Activated CD4-positive, alpha-beta T cell treated with anti-CD3 and anti-CD28 coated beads, Interleukin-2, Interleukin-4, amounts not matched to agents 100 ng/mL and 50 ng/mL, durations not matched to agents 16 hours and 8 hours (primary cell): ENCODE measurements at regions not wholly inside any gene's neighbourhood (a gene's known extent, or its start where the extent isn't known, plus 50 kb on each side); places are given as distances from the start of the nearest gene placed in this dataset.

Source experiments
- DNase-seq: peaks from one replicate; pipeline ENCODE4 v3.0.0-alpha.2; 2020; ENCODE audit warnings: low spot score

GRCh38 chr7:31398815-31399214 lies 58.3 kb upstream of the NEUROD6 start:
- no peak for DNase-seq

- no peak for DNase-seq
These were observed 66.7 kb upstream of the NEUROD6 start for GRCh38 chr7:31407178-31407676.

GRCh38 chr7:31408140-31408729 lies 67.7 kb upstream of the NEUROD6 start:
- no peak for DNase-seq

- no peak for DNase-seq
These were observed 69.7 kb upstream of the NEUROD6 start for GRCh38 chr7:31410265-31410664.

GRCh38 chr7:31411416-31411815 lies 70.9 kb upstream of the NEUROD6 start:
- DNase-seq: no peak

GRCh38 chr7:31413766-31414165 lies 73.2 kb upstream of the NEUROD6 start:
- DNase-seq: no peak

GRCh38 chr7:31416381-31416870 lies 75.9 kb upstream of the NEUROD6 start:
- DNase-seq: no peak

- DNase-seq: no peak
These were observed 78.4 kb upstream of the NEUROD6 start for GRCh38 chr7:31418928-31419327.

GRCh38 chr7:31419505-31420055 lies 79.1 kb upstream of the NEUROD6 start:
- DNase-seq: no peak

GRCh38 chr7:31420948-31421347 lies 80.4 kb upstream of the NEUROD6 start:
- DNase-seq: no peak

GRCh38 chr7:31421607-31422006 lies 81.1 kb upstream of the NEUROD6 start:
- no peak for DNase-seq

GRCh38 chr7:31423994-31424393 lies 83.5 kb upstream of the NEUROD6 start:
- DNase-seq: no peak

- no peak for DNase-seq
These were observed 81.7 kb upstream of the ITPRID1 start for GRCh38 chr7:31432176-31432575.

GRCh38 chr7:31432836-31433340 lies 81.0 kb upstream of the ITPRID1 start:
- DNase-seq: no peak

GRCh38 chr7:31437250-31437865 lies 76.5 kb upstream of the ITPRID1 start:
- DNase-seq: no peak

- DNase-seq: no peak
These were observed 74.7 kb upstream of the ITPRID1 start for GRCh38 chr7:31439165-31439564.

GRCh38 chr7:31440511-31440910 lies 73.4 kb upstream of the ITPRID1 start:
- DNase-seq: no peak

- no peak for DNase-seq
These were observed 71.3 kb upstream of the ITPRID1 start for GRCh38 chr7:31442626-31443025.

GRCh38 chr7:31443457-31443856 lies 70.4 kb upstream of the ITPRID1 start:
- peak; percentile 53 for DNase-seq

- no peak for DNase-seq
These were observed 69.7 kb upstream of the ITPRID1 start for GRCh38 chr7:31444196-31444595.

- no peak for DNase-seq
These were observed 68.1 kb upstream of the ITPRID1 start for GRCh38 chr7:31445686-31446355.

- no peak for DNase-seq
These were observed 65.2 kb upstream of the ITPRID1 start for GRCh38 chr7:31448649-31449048.

GRCh38 chr7:31455844-31456243 lies 58.0 kb upstream of the ITPRID1 start:
- no peak for DNase-seq
